HEK293 (cell line): ENCODE measurements at regions not wholly inside any gene's neighbourhood (a gene's known extent, or its start where the extent isn't known, plus 50 kb on each side); places are given as distances from the start of the nearest gene placed in this dataset.

Experiments
- CTCF ChIA-PET: fragments of 350-600 bp; formaldehyde crosslinking; extraction: SDS; loops from one replicate; lab custom pipeline; 2021; ENCODE audit warnings: antibody characterized with exemption; lab: Yijun Ruan, JAX
- POLR2A ChIA-PET: fragments of 300-600 bp; formaldehyde crosslinking; extraction: SDS; loops from one replicate; lab custom pipeline; 2020; ENCODE audit warnings: antibody characterized with exemption, inconsistent platforms; lab: Yijun Ruan, JAX
- H3K27ac ChIP-seq: fragments of 200-500 bp; sonication (Bioruptor generic); 2 replicates; pipeline ENCODE4 v1.5.1; 2014; ENCODE audit warnings: low read depth, low read length, control low read depth, inconsistent platforms; ENCODE audit errors: extremely low read depth
- H3K36me3 ChIP-seq, 2 experiments: fragments of 200-500 bp in 1 of 2; sonication (Bioruptor generic) in 1 of 2; 1 replicate in 1 of 2; 2 replicates in 1 of 2; pipeline ENCODE4 v1.5.1; 2014 to 2017; ENCODE audit warnings: inconsistent platforms in 2 of 2, low read length in 2 of 2; ENCODE audit not compliant: control insufficient read depth in 2 of 2, insufficient read depth in 1 of 2
- H3K4me1 ChIP-seq: fragments of 200-500 bp; sonication (Bioruptor generic); 2 replicates; pipeline ENCODE4 v1.5.1; 2014; ENCODE audit warnings: mild to moderate bottlenecking, low read length, inconsistent platforms; ENCODE audit not compliant: control insufficient read depth, insufficient read depth
- H3K4me3 ChIP-seq: 2 replicates; pipeline ENCODE4 v1.5.1; 2011; ENCODE audit warnings: low read depth, mild to moderate bottlenecking, control low read depth, low read length, moderate library complexity
- H3K9me3 ChIP-seq: fragments of 200-500 bp; sonication (Bioruptor generic); 2 replicates; pipeline ENCODE4 v1.5.1; 2014; ENCODE audit warnings: low read depth, low read length, inconsistent platforms; ENCODE audit not compliant: control insufficient read depth, insufficient read depth
- ATF2 ChIP-seq: fragments of 450-650 bp; formaldehyde crosslinking; IDR thresholded peaks from 2 replicates; pipeline ENCODE4 v1.5.1; 2016; ENCODE audit warnings: missing biosample characterization, missing genetic modification characterization, low read depth
- FEZF1 ChIP-seq: fragments of 450-650 bp; formaldehyde crosslinking; IDR thresholded peaks from 2 replicates; pipeline ENCODE4 v1.5.1; 2016; ENCODE audit warnings: missing biosample characterization, missing genetic modification characterization
- KLF1 ChIP-seq: fragments of 450-650 bp; formaldehyde crosslinking; IDR thresholded peaks from 2 replicates; pipeline ENCODE4 v1.5.1; 2016; ENCODE audit warnings: missing biosample characterization, missing genetic modification characterization
- SALL2 ChIP-seq: fragments of 450-650 bp; formaldehyde crosslinking; IDR thresholded peaks from 2 replicates; pipeline ENCODE4 v1.5.0; 2017; ENCODE audit warnings: missing biosample characterization, mild to moderate bottlenecking, missing genetic modification characterization, borderline replicate concordance
- SCRT1 ChIP-seq: fragments of 450-650 bp; formaldehyde crosslinking; IDR thresholded peaks from 2 replicates; pipeline ENCODE4 v1.5.1; 2016; ENCODE audit warnings: missing biosample characterization, missing genetic modification characterization, borderline replicate concordance
- SP2 ChIP-seq: fragments of 450-650 bp; formaldehyde crosslinking; IDR thresholded peaks from 2 replicates; pipeline ENCODE4 v1.5.1; 2016; ENCODE audit warnings: missing biosample characterization, missing genetic modification characterization
- WT1 ChIP-seq: fragments of 450-650 bp; formaldehyde crosslinking; IDR thresholded peaks from 2 replicates; pipeline ENCODE4 v1.5.1; 2016; ENCODE audit warnings: missing biosample characterization, missing genetic modification characterization
- YY1 ChIP-seq: fragments of 450-650 bp; formaldehyde crosslinking; IDR thresholded peaks from 2 replicates; pipeline ENCODE4 v1.5.1; 2018; ENCODE audit warnings: missing biosample characterization, missing genetic modification characterization
- ZBTB21 ChIP-seq: fragments of 450-650 bp; formaldehyde crosslinking; IDR thresholded peaks from 2 replicates; pipeline ENCODE4 v1.5.1; 2017; ENCODE audit warnings: missing biosample characterization, missing genetic modification characterization
- ZNF114 ChIP-seq: fragments of 450-650 bp; formaldehyde crosslinking; IDR thresholded peaks from 2 replicates; pipeline ENCODE4 v1.5.0; 2017; ENCODE audit warnings: missing biosample characterization, missing genetic modification characterization
- ZNF140 ChIP-seq: fragments of 450-650 bp; formaldehyde crosslinking; IDR thresholded peaks from 2 replicates; pipeline ENCODE4 v1.5.1; 2016; ENCODE audit warnings: missing biosample characterization, missing genetic modification characterization
- ZNF146 ChIP-seq: fragments of 450-650 bp; formaldehyde crosslinking; IDR thresholded peaks from 2 replicates; pipeline ENCODE4 v1.5.1; 2016; ENCODE audit warnings: missing biosample characterization, missing genetic modification characterization
- ZNF19 ChIP-seq: fragments of 450-650 bp; formaldehyde crosslinking; IDR thresholded peaks from 2 replicates; pipeline ENCODE4; 2016; ENCODE audit warnings: missing biosample characterization, missing genetic modification characterization, low read depth
- ZNF202 ChIP-seq: fragments of 450-650 bp; formaldehyde crosslinking; IDR thresholded peaks from 2 replicates; pipeline ENCODE4 v1.5.1; 2016; ENCODE audit warnings: missing biosample characterization, missing genetic modification characterization, borderline replicate concordance
- ZNF214 ChIP-seq: fragments of 450-650 bp; formaldehyde crosslinking; IDR thresholded peaks from 2 replicates; pipeline ENCODE4 v1.5.1; 2017; ENCODE audit warnings: missing biosample characterization, mild to moderate bottlenecking, missing genetic modification characterization, borderline replicate concordance
- ZNF324 ChIP-seq: fragments of 450-650 bp; formaldehyde crosslinking; IDR thresholded peaks from 2 replicates; pipeline ENCODE4 v1.5.1; 2016; ENCODE audit warnings: missing biosample characterization, missing genetic modification characterization
- ZNF433 ChIP-seq: fragments of 450-650 bp; formaldehyde crosslinking; IDR thresholded peaks from 2 replicates; pipeline ENCODE4 v1.5.1; 2016; ENCODE audit warnings: missing biosample characterization, missing genetic modification characterization, low read depth
- ZNF555 ChIP-seq: fragments of 450-650 bp; formaldehyde crosslinking; conservative IDR thresholded peaks from 2 replicates; pipeline ENCODE4 v1.5.1; 2017; ENCODE audit warnings: missing biosample characterization, mild to moderate bottlenecking, missing genetic modification characterization, inconsistent platforms
- ZNF623 ChIP-seq: fragments of 450-650 bp; formaldehyde crosslinking; IDR thresholded peaks from 2 replicates; pipeline ENCODE4 v1.5.1; 2016; ENCODE audit warnings: missing biosample characterization, missing genetic modification characterization
- ZNF654 ChIP-seq: fragments of 450-650 bp; formaldehyde crosslinking; IDR thresholded peaks from 2 replicates; pipeline ENCODE4 v1.5.1; 2016; ENCODE audit warnings: low read depth, missing biosample characterization, missing genetic modification characterization
- ZNF658 ChIP-seq: fragments of 450-650 bp; formaldehyde crosslinking; IDR thresholded peaks from 2 replicates; pipeline ENCODE4; 2016; ENCODE audit warnings: missing biosample characterization, missing genetic modification characterization
- ZNF660 ChIP-seq: fragments of 450-650 bp; IDR thresholded peaks from 2 replicates; pipeline ENCODE4 v1.5.1; 2018; ENCODE audit warnings: missing biosample characterization, mild to moderate bottlenecking, missing genetic modification characterization
- ZNF701 ChIP-seq: fragments of 450-650 bp; formaldehyde crosslinking; IDR thresholded peaks from 2 replicates; pipeline ENCODE4 v1.5.1; 2016; ENCODE audit warnings: missing biosample characterization, missing genetic modification characterization
- ZNF707 ChIP-seq: fragments of 450-650 bp; formaldehyde crosslinking; IDR thresholded peaks from 2 replicates; pipeline ENCODE4 v1.5.1; 2016; ENCODE audit warnings: missing biosample characterization, missing genetic modification characterization
- ZNF747 ChIP-seq: fragments of 450-650 bp; formaldehyde crosslinking; IDR thresholded peaks from 2 replicates; pipeline ENCODE4 v1.5.1; 2016; ENCODE audit warnings: missing biosample characterization, missing genetic modification characterization
- ZNF76 ChIP-seq: fragments of 450-650 bp; formaldehyde crosslinking; IDR thresholded peaks from 2 replicates; pipeline ENCODE4; 2016; ENCODE audit warnings: low read depth, missing biosample characterization, missing genetic modification characterization, borderline replicate concordance
- TF ChIP-seq, protein P1 (sequence below): fragments of 450-650 bp; formaldehyde crosslinking; IDR thresholded peaks from 2 replicates; pipeline ENCODE4 v1.5.1; 2016; ENCODE audit warnings: missing biosample characterization, missing genetic modification characterization, low read depth

GRCh38 chr18:72378016-72378415, 166.1 kb downstream of the CBLN2 start:
- Histone ChIP-seq H3K36me3 (no peaks in the 10 kb centered on the region), H3K4me3 (no peak overlapping the region), H3K27ac (no peak overlapping the region), H3K4me1 (no peaks in the 10 kb centered on the region), H3K9me3 (no peaks in the 10 kb centered on the region)
- POLR2A ChIA-PET: no interaction called here
- TF ChIP-seq, protein P1, sequence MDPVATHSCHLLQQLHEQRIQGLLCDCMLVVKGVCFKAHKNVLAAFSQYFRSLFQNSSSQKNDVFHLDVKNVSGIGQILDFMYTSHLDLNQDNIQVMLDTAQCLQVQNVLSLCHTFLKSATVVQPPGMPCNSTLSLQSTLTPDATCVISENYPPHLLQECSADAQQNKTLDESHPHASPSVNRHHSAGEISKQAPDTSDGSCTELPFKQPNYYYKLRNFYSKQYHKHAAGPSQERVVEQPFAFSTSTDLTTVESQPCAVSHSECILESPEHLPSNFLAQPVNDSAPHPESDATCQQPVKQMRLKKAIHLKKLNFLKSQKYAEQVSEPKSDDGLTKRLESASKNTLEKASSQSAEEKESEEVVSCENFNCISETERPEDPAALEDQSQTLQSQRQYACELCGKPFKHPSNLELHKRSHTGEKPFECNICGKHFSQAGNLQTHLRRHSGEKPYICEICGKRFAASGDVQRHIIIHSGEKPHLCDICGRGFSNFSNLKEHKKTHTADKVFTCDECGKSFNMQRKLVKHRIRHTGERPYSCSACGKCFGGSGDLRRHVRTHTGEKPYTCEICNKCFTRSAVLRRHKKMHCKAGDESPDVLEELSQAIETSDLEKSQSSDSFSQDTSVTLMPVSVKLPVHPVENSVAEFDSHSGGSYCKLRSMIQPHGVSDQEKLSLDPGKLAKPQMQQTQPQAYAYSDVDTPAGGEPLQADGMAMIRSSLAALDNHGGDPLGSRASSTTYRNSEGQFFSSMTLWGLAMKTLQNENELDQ (tag by site-specific recombination): no peak
- TF ChIP-seq FEZF1 (tag by site-specific recombination) (no peak), ZNF76 (tag by site-specific recombination) (no peak), ZNF19 (tag by site-specific recombination) (no peak), ATF2 (tag by site-specific recombination) (no peak), ZNF146 (tag by site-specific recombination) (no peak), ZNF202 (tag by site-specific recombination) (no peak), ZBTB21 (no peak), KLF1 (tag by site-specific recombination) (no peak), SCRT1 (tag by site-specific recombination) (no peak), ZNF658 (tag by site-specific recombination) (no peak), ZNF660 (tag by site-specific recombination) (no peak), WT1 (tag by site-specific recombination) (no peak)
- CTCF ChIA-PET: interaction anchor here (0.5 to 0.7 kb wide), 2 partner anchors 11 to 169 kb away, joined by 3 read pairs; no protein-coding TSS in a partner anchor

GRCh38 chr18:72376256-72376655, 167.9 kb downstream of the CBLN2 start:
- H3K4me3 ChIP-seq: no peak overlapping the region
- no peak overlapping the region for H3K27ac ChIP-seq
- POLR2A ChIA-PET: no interaction called here
- no peaks in the 10 kb centered on the region for H3K36me3 ChIP-seq
- no peaks in the 10 kb centered on the region for H3K9me3 ChIP-seq
- no peaks in the 10 kb centered on the region for H3K4me1 ChIP-seq
- CTCF ChIA-PET: no interaction called here
- TF ChIP-seq ZNF114 (tag by site-specific recombination): no peak
- no peak for TF ChIP-seq ZNF701 (tag by site-specific recombination)
- no peak for TF ChIP-seq ZNF623 (tag by site-specific recombination)
- no peak for TF ChIP-seq ATF2 (tag by site-specific recombination)
- no peak for TF ChIP-seq ZNF433 (tag by site-specific recombination)
- no peak for TF ChIP-seq YY1 (tag by site-specific recombination)
- TF ChIP-seq ZNF654 (tag by site-specific recombination): no peak
- TF ChIP-seq SP2 (tag by site-specific recombination): no peak
- TF ChIP-seq ZNF140 (tag by site-specific recombination): no peak
- TF ChIP-seq ZNF707 (tag by site-specific recombination): no peak
- TF ChIP-seq ZNF747: no peak
- TF ChIP-seq ZNF214 (tag by site-specific recombination): no peak
- TF ChIP-seq SALL2 (tag by site-specific recombination): no peak
- no peak for TF ChIP-seq ZNF324 (tag by site-specific recombination)
- TF ChIP-seq ZNF555: no peak
- TF ChIP-seq, all 188 proteins: peak for 0
